GM18511 (cell line): ENCODE measurements at regions not wholly inside any gene's neighbourhood (a gene's known extent, or its start where the extent isn't known, plus 50 kb on each side); places are given as distances from the start of the nearest gene placed in this dataset.
"Not testable (repeated sequence)": the region's sequence is repeated elsewhere in the genome, so short reads cannot be mapped to it uniquely, and the experiment has no call there.

Experiments
- ATAC-seq: cut with Tn5 transposase; IDR thresholded peaks from one replicate; pipeline ENCODE4 v1.9.1; 2021; ENCODE audit warnings: mild to moderate bottlenecking, moderate library complexity; ENCODE audit not compliant: unreplicated experiment

GRCh38 chr7:115297656-115298055 is 375.8 kb downstream of the MDFIC start:
- ATAC-seq: no peak

DNA sequence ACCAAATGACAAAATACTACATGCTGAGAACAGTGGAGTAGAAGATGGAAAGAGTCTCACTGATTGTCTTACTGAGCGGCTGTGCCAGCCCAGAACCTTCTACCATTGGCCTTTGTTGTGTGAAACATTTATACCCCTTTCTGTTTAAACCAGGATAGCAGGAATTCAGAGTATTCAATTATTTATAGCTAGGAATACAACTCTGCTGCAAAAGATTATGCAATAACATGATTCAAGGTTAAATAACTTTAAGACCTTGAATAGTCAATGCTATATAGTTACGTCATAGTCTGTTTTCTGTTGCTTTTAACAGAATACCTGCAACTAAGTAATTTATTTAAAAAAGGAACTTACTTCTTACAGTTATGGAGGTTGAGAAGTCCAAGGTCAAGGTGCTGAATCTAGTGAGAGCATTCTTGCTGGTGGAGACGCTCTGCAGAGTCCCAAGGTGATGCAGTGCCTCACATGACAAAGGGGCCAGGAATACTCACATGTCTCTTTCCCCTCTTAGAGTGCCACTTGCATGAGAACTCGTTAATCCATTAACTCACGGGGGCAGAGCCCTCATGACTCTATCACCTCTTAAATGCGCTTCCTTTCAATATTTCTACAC is 371.8 kb downstream of the MDFIC start:
- no peak for ATAC-seq

GRCh38 chr7:115292381-115292780 is 370.5 kb downstream of the MDFIC start:
- ATAC-seq: no peak

GRCh38 chr7:115289971-115290370 is 368.1 kb downstream of the MDFIC start:
- ATAC-seq: no peak

DNA sequence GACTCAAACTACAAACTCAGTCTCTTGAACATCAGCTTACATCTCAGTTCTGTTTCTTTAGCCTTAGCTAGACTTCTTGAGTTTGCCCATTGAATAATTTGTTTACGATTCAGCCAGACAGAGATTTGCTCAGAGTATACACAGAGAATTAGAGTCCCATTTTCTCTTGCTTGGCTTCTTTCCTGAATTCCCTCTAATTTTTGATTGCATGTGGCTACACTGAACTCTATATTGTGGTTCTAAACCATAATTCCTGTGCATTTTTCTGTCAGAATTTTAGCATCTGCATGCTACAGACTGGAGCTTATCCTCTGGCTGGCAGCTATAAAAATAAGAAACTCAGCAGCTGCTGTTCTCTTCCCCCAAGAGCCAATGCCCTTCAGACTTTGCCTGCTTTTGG is 354.9 kb downstream of the MDFIC start:
- ATAC-seq: no peak

DNA sequence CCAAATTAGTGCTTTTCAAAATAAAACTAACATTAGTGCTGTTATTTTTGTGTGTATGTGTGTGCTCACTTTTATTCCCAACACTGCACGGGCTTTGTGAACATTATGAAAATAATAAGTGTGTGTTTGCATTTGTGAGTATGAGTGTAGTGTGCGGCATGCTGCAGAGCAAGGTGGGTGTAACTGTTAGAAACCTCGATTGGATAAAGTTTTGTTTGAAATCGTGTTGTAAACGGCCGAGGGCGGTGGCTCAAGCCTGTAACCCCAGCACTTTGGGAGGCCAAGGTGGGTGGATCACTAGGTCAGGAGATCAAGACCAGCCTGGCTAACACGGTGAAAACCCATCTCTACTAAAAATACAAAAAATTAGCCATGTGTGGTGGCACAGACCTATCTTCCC is 352.0 kb downstream of the MDFIC start:
- not testable (repeated sequence) for ATAC-seq

DNA sequence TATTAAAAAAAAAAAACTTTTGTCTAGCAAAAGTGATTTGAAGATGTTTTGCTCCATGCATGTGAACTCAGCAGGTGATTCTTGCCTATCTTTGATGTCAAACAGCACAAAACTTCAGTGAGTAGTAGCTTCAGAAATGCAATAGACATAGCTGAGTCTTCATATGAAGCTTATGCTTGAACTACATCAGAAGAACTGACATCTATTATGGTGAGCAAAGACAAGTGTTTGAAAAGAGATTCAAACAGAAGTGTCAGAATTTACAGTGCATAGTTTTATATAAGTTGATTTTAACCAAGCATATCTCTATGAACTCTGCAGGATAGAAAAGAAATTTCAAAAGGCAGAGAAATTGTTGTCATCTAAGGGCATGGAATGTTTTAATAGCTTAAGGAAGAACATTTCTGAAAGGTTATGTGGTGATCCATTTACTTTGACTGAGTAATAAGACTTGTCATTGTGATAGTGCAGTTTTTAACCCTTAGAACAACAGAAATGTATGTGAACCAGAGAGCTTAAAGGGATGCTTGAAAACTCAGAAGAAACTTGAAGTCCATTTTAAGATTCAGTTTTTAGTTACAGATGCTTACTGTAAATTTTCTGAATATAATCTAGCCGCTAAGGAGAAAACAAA is 351.4 kb downstream of the MDFIC start:
- no peak for ATAC-seq

GRCh38 chr7:115271332-115272235 is 349.7 kb downstream of the MDFIC start:
- no peak for ATAC-seq

GRCh38 chr7:115269486-115269885 is 347.6 kb downstream of the MDFIC start:
- ATAC-seq: no peak

DNA sequence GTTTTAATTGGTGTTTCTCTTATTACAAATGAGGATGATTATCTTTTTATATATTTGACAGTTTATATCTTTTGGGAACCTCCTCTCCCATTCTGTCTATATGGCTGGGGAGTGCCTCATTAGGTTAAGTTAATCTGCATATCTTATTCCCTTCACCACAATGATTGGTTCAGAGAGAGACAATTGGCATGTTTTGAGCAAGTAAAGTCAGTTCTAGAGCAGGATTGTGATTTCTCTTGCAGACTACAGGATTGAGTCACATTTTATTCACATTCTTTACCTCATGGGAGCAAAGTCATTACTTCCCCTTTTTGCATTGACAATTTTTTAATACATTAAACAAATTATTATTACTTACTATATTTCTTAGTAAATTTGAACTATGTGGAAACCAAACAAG is 345.6 kb downstream of the MDFIC start:
- no peak for ATAC-seq

DNA sequence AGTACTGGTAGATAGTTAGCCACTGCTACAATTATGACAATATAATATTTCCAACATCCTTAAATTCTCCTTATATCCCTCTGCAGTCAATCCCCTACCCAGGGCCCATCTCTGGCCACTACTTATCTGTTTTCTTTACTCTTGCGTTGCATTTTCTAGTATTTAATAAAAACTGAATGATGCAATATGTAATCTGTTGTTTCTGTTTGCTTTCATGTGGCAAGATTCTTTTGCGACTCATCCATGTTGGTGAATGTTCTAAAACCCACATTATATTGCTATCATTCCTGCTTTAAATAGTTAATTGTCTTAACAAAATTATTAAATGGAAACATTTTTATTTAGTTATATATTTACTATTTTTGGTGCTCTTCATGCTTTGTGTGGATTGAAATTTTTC is 338.5 kb downstream of the MDFIC start:
- no peak for ATAC-seq

GRCh38 chr7:115252461-115252860 is 330.6 kb downstream of the MDFIC start:
- ATAC-seq: no peak

DNA sequence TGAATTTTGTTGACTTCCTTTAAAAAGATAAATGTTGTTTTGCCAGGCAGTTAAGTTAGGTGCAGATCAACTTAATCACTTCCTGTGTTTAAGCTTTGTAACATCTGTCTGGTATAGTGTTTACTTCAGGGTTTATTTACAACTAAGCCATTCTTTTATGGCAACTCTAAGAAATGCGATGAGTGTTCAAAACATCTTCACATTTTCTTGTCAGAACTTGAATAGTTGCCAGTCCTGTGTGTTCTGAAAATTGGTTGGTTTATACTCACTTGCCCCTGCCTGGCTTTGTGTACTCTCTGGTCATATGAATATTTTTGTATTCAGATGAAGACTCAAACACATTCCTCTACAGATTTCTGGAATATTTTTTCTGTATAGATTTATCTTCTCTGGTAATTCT is 327.2 kb downstream of the MDFIC start:
- no peak for ATAC-seq

DNA sequence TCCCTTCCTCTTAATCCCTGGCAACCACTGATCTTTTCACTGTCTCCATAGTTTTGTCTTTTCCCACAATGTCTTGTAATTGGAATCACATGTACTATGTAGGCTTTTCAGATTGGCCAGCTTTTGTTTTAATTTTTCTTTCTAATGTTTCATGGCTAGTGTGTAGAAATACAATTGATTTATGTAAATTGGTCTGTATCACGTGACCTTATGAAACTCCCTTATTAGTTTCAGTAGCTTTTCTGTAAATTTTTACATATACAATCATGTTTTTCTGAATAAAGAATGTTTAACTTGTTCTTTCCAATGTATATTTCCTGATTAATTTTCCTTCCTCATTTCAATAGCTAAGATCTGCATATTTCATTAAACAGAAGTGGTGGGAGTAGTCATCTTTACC is 319.3 kb downstream of the MDFIC start:
- ATAC-seq: no peak

GRCh38 chr7:115240242-115240641 is 318.3 kb downstream of the MDFIC start:
- ATAC-seq: no peak

- no peak for ATAC-seq
Observed at GRCh38 chr7:115235075-115235474, 313.2 kb downstream of the MDFIC start.

DNA sequence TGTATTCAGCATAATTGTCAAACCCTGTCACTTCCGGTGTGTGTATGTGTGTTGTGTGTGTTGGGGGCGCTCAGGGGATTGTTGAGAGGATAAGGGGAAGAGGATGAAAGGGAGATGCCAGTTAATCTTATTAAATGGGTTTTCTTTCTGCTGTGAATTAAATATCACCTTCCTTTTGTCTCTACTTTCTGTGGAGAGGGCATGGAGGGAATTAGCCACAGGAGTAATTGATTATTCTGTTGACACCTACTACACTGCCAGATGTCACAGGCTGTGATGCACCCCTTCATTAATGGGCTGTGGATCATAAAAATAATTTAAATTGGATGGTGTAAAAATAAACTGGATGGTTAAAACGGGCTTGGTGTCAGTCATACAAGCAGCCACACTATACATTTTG is 311.9 kb downstream of the MDFIC start:
- no peak for ATAC-seq

- ATAC-seq: no peak
Observed at GRCh38 chr7:115232041-115232440, 310.1 kb downstream of the MDFIC start.

GRCh38 chr7:115230882-115231571 is 309.1 kb downstream of the MDFIC start:
- peak; percentile 73 for ATAC-seq

- no peak for ATAC-seq
Observed at GRCh38 chr7:115229401-115230105, 307.7 kb downstream of the MDFIC start.
